ENCODE measurements at regions not wholly inside any gene's neighbourhood (a gene's known extent, or its start where the extent isn't known, plus 50 kb on each side); places are given as distances from the start of the nearest gene placed in this dataset.

DNA sequence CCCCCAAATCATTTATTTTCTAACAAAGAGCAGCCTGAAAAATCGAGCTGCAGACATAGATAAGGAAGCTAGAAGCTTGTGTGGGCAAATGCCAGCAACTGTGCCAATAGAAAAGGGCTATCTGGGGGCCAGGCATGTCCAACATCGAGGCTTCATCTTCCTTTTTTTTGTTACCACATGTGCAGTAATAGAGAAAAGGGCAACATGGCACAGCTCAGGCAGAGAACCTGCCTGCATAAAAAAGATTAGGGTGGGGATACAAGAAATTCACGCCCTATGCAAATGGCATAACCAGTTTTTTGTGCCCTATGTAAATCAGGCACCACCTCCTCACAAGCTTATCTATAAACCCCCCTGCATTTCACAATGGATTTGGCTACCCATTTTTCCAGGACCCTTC is 60.4 kb upstream of the ABCC4 start:
- no peak overlapping the region for H3K4me2 ChIP-seq
- H3K27ac ChIP-seq = no peak overlapping the region
- 31% methylated on average over 3 of the region's 3 CpGs for WGBS (ENCODE audit: missing lambda C conversion rate)
- DNase-seq (ENCODE audit: low read depth in 1 of 2, low spot score in 1 of 2) (no peak), ATAC-seq (no peak), FAIRE-seq (no peak)
- TF ChIP-seq PHF8 (IDR thresholded peaks at IDR 0.05; ENCODE audit: borderline replicate concordance, low read depth) = no peak
- TF ChIP-seq, protein P1, sequence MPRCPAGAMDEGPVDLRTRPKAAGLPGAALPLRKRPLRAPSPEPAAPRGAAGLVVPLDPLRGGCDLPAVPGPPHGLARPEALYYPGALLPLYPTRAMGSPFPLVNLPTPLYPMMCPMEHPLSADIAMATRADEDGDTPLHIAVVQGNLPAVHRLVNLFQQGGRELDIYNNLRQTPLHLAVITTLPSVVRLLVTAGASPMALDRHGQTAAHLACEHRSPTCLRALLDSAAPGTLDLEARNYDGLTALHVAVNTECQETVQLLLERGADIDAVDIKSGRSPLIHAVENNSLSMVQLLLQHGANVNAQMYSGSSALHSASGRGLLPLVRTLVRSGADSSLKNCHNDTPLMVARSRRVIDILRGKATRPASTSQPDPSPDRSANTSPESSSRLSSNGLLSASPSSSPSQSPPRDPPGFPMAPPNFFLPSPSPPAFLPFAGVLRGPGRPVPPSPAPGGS (IDR thresholded peaks at IDR 0.05) = no peak
- no peak for TF ChIP-seq RNF2 (IDR thresholded peaks at IDR 0.05; ENCODE audit: borderline replicate concordance, low read depth)
- no peak for TF ChIP-seq RCOR1 (IDR thresholded peaks at IDR 0.05; ENCODE audit: low read depth, low read length)
- TF ChIP-seq, protein P2, sequence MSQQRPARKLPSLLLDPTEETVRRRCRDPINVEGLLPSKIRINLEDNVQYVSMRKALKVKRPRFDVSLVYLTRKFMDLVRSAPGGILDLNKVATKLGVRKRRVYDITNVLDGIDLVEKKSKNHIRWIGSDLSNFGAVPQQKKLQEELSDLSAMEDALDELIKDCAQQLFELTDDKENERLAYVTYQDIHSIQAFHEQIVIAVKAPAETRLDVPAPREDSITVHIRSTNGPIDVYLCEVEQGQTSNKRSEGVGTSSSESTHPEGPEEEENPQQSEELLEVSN (IDR thresholded peaks at IDR 0.05; ENCODE audit: borderline replicate concordance, low read depth) = no peak
- no peak for TF ChIP-seq KDM1A (IDR thresholded peaks at IDR 0.05; ENCODE audit: low read depth)
- no peak for TF ChIP-seq ATOH8 (CRISPR knock-in tag; IDR thresholded peaks at IDR 0.05; ENCODE audit: low read depth)
- no peak for TF ChIP-seq EHF (CRISPR knock-in tag; IDR thresholded peaks at IDR 0.05)
- TF ChIP-seq JUN (IDR thresholded peaks at IDR 0.05) = no peak
- no peak for TF ChIP-seq ESRRA (IDR thresholded peaks at IDR 0.05; ENCODE audit: borderline replicate concordance, low read length)
- H3K9me3 ChIP-seq = 0 out of 3 replicates have a peak, but pooled peaks cover 7% of the 10 kb centered on the region
- ChIA-PET CTCF (no interaction called here), POLR2A (no interaction called here)
- no peaks in the 10 kb centered on the region for H3K4me1 ChIP-seq
- H3K4me3 ChIP-seq = no peak overlapping the region

DNA sequence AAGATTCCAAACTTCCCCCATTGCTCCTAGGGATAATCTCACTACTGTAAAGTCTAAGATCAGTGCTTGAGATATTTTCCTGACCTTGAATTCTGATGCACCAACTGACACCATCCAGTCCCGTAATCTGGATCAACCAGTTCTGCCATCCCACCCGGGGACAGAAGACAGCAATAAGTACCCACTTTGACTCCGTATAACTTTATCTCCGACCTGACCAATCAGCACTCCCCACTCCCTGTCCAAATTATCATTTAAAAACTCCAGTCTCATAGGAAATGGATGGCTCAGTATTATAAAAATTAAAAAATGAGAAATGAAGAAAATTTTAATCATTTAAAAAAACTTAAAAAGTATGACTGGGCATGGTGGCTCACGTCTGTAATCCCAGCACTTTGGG is 61.4 kb upstream of the ABCC4 start:
- WGBS (ENCODE audit: missing lambda C conversion rate) = 65% methylated on average over 5 of the region's 5 CpGs
- Histone ChIP-seq H3K4me3 (no peak overlapping the region), H3K27ac (no peak overlapping the region), H3K4me2 (no peak overlapping the region), H3K9me3 (0 out of 3 replicates have a peak, but pooled peaks cover 7% of the 10 kb centered on the region), H3K4me1 (no peaks in the 10 kb centered on the region)
- DNase-seq (ENCODE audit: low read depth in 1 of 2, low spot score in 1 of 2) (no peak), FAIRE-seq (no peak), ATAC-seq (no peak)
- ChIA-PET POLR2A (no interaction called here), CTCF (interaction anchor here (1.9 kb wide), 1 partner anchor 18 kb away, joined by 6 read pairs; no protein-coding TSS in a partner anchor)
- no peak for TF ChIP-seq SMC3 (IDR thresholded peaks at IDR 0.05)
- TF ChIP-seq, protein P3, sequence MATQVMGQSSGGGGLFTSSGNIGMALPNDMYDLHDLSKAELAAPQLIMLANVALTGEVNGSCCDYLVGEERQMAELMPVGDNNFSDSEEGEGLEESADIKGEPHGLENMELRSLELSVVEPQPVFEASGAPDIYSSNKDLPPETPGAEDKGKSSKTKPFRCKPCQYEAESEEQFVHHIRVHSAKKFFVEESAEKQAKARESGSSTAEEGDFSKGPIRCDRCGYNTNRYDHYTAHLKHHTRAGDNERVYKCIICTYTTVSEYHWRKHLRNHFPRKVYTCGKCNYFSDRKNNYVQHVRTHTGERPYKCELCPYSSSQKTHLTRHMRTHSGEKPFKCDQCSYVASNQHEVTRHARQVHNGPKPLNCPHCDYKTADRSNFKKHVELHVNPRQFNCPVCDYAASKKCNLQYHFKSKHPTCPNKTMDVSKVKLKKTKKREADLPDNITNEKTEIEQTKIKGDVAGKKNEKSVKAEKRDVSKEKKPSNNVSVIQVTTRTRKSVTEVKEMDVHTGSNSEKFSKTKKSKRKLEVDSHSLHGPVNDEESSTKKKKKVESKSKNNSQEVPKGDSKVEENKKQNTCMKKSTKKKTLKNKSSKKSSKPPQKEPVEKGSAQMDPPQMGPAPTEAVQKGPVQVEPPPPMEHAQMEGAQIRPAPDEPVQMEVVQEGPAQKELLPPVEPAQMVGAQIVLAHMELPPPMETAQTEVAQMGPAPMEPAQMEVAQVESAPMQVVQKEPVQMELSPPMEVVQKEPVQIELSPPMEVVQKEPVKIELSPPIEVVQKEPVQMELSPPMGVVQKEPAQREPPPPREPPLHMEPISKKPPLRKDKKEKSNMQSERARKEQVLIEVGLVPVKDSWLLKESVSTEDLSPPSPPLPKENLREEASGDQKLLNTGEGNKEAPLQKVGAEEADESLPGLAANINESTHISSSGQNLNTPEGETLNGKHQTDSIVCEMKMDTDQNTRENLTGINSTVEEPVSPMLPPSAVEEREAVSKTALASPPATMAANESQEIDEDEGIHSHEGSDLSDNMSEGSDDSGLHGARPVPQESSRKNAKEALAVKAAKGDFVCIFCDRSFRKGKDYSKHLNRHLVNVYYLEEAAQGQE (IDR thresholded peaks at IDR 0.05) = no peak
- TF ChIP-seq ZNF302 (CRISPR knock-in tag; IDR thresholded peaks at IDR 0.05) = no peak
- TF ChIP-seq ATOH8 (CRISPR knock-in tag; IDR thresholded peaks at IDR 0.05; ENCODE audit: low read depth) = no peak
- no peak for TF ChIP-seq HDAC2 (IDR thresholded peaks at IDR 0.05)
- TF ChIP-seq JUNB (IDR thresholded peaks at IDR 0.05) = no peak
- no peak for TF ChIP-seq NR3C1 (IDR thresholded peaks at IDR 0.05)
- TF ChIP-seq, protein P4, sequence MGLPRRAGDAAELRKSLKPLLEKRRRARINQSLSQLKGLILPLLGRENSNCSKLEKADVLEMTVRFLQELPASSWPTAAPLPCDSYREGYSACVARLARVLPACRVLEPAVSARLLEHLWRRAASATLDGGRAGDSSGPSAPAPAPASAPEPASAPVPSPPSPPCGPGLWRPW (IDR thresholded peaks at IDR 0.05) = no peak
- no peak for TF ChIP-seq ZFP36 (IDR thresholded peaks at IDR 0.05; ENCODE audit: borderline replicate concordance, partially characterized antibody)
- TF ChIP-seq, protein P5, sequence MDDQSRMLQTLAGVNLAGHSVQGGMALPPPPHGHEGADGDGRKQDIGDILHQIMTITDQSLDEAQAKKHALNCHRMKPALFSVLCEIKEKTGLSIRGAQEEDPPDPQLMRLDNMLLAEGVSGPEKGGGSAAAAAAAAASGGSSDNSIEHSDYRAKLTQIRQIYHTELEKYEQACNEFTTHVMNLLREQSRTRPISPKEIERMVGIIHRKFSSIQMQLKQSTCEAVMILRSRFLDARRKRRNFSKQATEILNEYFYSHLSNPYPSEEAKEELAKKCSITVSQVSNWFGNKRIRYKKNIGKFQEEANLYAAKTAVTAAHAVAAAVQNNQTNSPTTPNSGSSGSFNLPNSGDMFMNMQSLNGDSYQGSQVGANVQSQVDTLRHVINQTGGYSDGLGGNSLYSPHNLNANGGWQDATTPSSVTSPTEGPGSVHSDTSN (IDR thresholded peaks at IDR 0.05) = no peak
- no peak for TF ChIP-seq JUN (IDR thresholded peaks at IDR 0.05)
- no peak for TF ChIP-seq RARB (CRISPR knock-in tag; IDR thresholded peaks at IDR 0.05)
- no peak for TF ChIP-seq FOSB (CRISPR knock-in tag; IDR thresholded peaks at IDR 0.05)
- TF ChIP-seq MAFK (IDR thresholded peaks at IDR 0.05; ENCODE audit: partially characterized antibody) = no peak
- no peak for TF ChIP-seq ESRRA (IDR thresholded peaks at IDR 0.05; ENCODE audit: borderline replicate concordance, low read length)

All from A549 (cell line).